ENCODE measurements at regions not wholly inside any gene's neighbourhood (a gene's known extent, or its start where the extent isn't known, plus 50 kb on each side); places are given as distances from the start of the nearest gene placed in this dataset.

DNA sequence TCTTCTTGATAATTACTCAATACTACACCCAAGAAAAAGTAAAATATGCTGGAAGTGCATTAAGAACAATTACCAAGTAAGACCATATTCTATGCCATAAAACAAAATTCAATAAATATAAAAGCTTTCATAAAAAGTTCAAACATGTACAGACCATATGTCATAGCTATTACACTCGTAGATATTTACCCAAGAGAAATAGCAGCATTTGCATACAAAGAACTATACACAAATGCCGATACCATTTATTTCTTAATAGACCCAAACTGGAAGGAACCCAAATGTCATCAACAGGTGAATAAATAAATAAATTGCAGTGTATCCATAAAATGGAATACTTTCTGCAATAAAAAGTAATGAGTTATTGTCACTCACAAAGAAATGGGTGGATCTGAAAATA is 78.3 kb upstream of the SLC16A7 start:
- DNase-seq = no peak
- H3K4me3 Mint-ChIP-seq = no peak overlapping the region
- no peaks in the 10 kb centered on the region for H3K4me1 Mint-ChIP-seq
- TF ChIP-seq, protein P1, sequence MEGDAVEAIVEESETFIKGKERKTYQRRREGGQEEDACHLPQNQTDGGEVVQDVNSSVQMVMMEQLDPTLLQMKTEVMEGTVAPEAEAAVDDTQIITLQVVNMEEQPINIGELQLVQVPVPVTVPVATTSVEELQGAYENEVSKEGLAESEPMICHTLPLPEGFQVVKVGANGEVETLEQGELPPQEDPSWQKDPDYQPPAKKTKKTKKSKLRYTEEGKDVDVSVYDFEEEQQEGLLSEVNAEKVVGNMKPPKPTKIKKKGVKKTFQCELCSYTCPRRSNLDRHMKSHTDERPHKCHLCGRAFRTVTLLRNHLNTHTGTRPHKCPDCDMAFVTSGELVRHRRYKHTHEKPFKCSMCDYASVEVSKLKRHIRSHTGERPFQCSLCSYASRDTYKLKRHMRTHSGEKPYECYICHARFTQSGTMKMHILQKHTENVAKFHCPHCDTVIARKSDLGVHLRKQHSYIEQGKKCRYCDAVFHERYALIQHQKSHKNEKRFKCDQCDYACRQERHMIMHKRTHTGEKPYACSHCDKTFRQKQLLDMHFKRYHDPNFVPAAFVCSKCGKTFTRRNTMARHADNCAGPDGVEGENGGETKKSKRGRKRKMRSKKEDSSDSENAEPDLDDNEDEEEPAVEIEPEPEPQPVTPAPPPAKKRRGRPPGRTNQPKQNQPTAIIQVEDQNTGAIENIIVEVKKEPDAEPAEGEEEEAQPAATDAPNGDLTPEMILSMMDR (conservative IDR thresholded peaks at IDR 0.05) = no peak
- H3K27ac ChIP-seq (ENCODE audit: low read depth, low read length) = no peak overlapping the region
- H3K27me3 ChIP-seq (ENCODE audit: control insufficient read depth, insufficient read depth, low read length, poor library complexity, severe bottlenecking) = no peaks in the 10 kb centered on the region
- 96 to 100% methylated on average over 1 to 2 of the region's 2 CpGs for WGBS, 2 experiments (ENCODE audit: insufficient coverage in 1 of 2, insufficient read length in 1 of 2)
- H3K9me3 Mint-ChIP-seq = no peaks in the 10 kb centered on the region
- H3K9ac ChIP-seq (ENCODE audit: extremely low read depth, low read length, poor library complexity, severe bottlenecking) = no peak overlapping the region
- no peaks in the 10 kb centered on the region for H3K36me3 Mint-ChIP-seq (ENCODE audit: low read depth)
- H3K27me3 Mint-ChIP-seq (ENCODE audit: insufficient read depth) = no peaks in the 10 kb centered on the region
- no peaks in the 10 kb centered on the region for H3K9me3 ChIP-seq (ENCODE audit: control insufficient read depth, low read length)
- no peaks in the 10 kb centered on the region for H3K36me3 ChIP-seq (ENCODE audit: control insufficient read depth, insufficient read depth, low read length)
- no peaks in the 10 kb centered on the region for H3K4me1 ChIP-seq (ENCODE audit: control insufficient read depth, insufficient read depth, low read length)
- no peak overlapping the region for H3K4me3 ChIP-seq (ENCODE audit: low read length)
- H3K27ac Mint-ChIP-seq = no peak overlapping the region

DNA sequence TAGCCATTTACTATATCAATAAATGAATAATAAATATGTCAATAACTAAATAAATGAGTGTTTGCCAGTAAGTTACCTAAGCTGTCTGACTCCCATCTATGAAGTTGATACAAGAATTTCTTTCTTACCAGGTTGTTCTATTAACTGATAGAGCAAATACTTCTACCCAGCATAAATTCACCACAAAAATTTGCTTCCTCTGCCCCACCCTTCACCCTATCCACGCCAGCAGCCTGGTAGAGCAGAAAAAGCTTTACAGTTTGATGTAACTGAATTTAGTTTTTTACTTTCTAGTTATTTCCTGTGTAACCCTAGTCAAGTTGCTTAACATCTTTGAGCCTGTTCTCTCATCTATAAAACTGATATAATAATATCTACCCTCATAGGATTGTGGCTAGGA is 94.9 kb upstream of the SLC16A7 start:
- Histone ChIP-seq H3K27ac (ENCODE audit: low read depth, low read length) (no peak overlapping the region), H3K9me3 (ENCODE audit: control insufficient read depth, low read length) (no peaks in the 10 kb centered on the region), H3K27me3 (ENCODE audit: control insufficient read depth, insufficient read depth, low read length, poor library complexity, severe bottlenecking) (no peaks in the 10 kb centered on the region), H3K36me3 (ENCODE audit: control insufficient read depth, insufficient read depth, low read length) (no peaks in the 10 kb centered on the region), H3K9ac (ENCODE audit: extremely low read depth, low read length, poor library complexity, severe bottlenecking) (no peak overlapping the region), H3K4me1 (ENCODE audit: control insufficient read depth, insufficient read depth, low read length) (no peaks in the 10 kb centered on the region), H3K4me3 (ENCODE audit: low read length) (no peak overlapping the region)
- no peak overlapping the region for H3K27ac Mint-ChIP-seq
- H3K36me3 Mint-ChIP-seq (ENCODE audit: low read depth) = peaks cover 2% of the 10 kb centered on the region
- H3K9me3 Mint-ChIP-seq = no peaks in the 10 kb centered on the region
- TF ChIP-seq, protein P1 (conservative IDR thresholded peaks at IDR 0.05) = no peak
- no peaks in the 10 kb centered on the region for H3K4me1 Mint-ChIP-seq
- H3K4me3 Mint-ChIP-seq = no peak overlapping the region
- no peak for DNase-seq
- WGBS, 2 experiments (ENCODE audit: insufficient coverage in 1 of 2, insufficient read length in 1 of 2) = 83% methylated on average over 1 of the region's 1 CpG; no CpG with 5 or more reads in 1 of the 2 experiments
- H3K27me3 Mint-ChIP-seq (ENCODE audit: insufficient read depth) = no peaks in the 10 kb centered on the region

DNA sequence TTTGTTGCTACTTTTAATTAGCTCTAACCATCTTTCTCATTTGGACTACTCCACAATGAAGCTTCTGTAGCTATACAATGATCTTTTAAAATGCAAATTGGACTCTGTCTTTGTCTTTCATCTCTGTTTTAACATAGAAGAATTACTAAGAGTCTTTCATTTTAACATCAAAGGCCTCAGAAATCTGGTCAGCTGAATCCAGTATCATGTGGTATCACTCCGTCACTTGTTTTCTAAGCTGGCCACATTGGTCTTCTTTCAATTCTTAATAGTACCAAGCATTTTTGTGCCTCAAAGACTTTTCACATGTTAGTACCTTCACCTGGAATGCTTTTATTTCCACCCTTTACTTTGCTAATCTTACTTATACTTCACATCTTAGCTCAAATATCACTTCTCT is 95.5 kb upstream of the SLC16A7 start:
- Histone ChIP-seq H3K9me3 (ENCODE audit: control insufficient read depth, low read length) (no peaks in the 10 kb centered on the region), H3K9ac (ENCODE audit: extremely low read depth, low read length, poor library complexity, severe bottlenecking) (no peak overlapping the region), H3K4me3 (ENCODE audit: low read length) (no peak overlapping the region), H3K36me3 (ENCODE audit: control insufficient read depth, insufficient read depth, low read length) (no peaks in the 10 kb centered on the region), H3K27ac (ENCODE audit: low read depth, low read length) (no peak overlapping the region), H3K27me3 (ENCODE audit: control insufficient read depth, insufficient read depth, low read length, poor library complexity, severe bottlenecking) (no peaks in the 10 kb centered on the region), H3K4me1 (ENCODE audit: control insufficient read depth, insufficient read depth, low read length) (no peaks in the 10 kb centered on the region)
- H3K27ac Mint-ChIP-seq = no peak overlapping the region
- peaks cover 2% of the 10 kb centered on the region for H3K36me3 Mint-ChIP-seq (ENCODE audit: low read depth)
- no peak for DNase-seq
- no peak overlapping the region for H3K4me3 Mint-ChIP-seq
- H3K4me1 Mint-ChIP-seq = no peaks in the 10 kb centered on the region
- H3K9me3 Mint-ChIP-seq = no peaks in the 10 kb centered on the region
- TF ChIP-seq, protein P1 (conservative IDR thresholded peaks at IDR 0.05) = no peak
- 82 to 90% methylated on average over 1 of the region's 1 CpG for WGBS, 2 experiments (ENCODE audit: insufficient coverage in 1 of 2, insufficient read length in 1 of 2)
- H3K27me3 Mint-ChIP-seq (ENCODE audit: insufficient read depth) = no peaks in the 10 kb centered on the region

All from endodermal cell (in vitro differentiated cells).